ENCODE measurements at regions not wholly inside any gene's neighbourhood (a gene's known extent, or its start where the extent isn't known, plus 50 kb on each side); places are given as distances from the start of the nearest gene placed in this dataset.

- no peak overlapping the region for H3K4me3 ChIP-seq (ENCODE audit: low read depth, low read length)
- no peak for DNase-seq (ENCODE audit: low read depth)
These were observed 340.9 kb downstream of the LIG4 start for GRCh38 chr13:107874456-107874855.

GRCh38 chr13:107873926-107874325, 341.4 kb downstream of the LIG4 start:
- no peak for DNase-seq (ENCODE audit: low read depth)
- no peak overlapping the region for H3K4me3 ChIP-seq (ENCODE audit: low read depth, low read length)

- no peak for DNase-seq (ENCODE audit: low read depth)
These were observed 344.9 kb downstream of the LIG4 start for GRCh38 chr13:107870400-107870799.

GRCh38 chr13:107867701-107868661, 347.4 kb downstream of the LIG4 start:
- H3K4me3 ChIP-seq (ENCODE audit: low read depth, low read length), result peak overlapping the region; percentile 64

More at GRCh38 chr13:107870400-107870799, 344.9 kb downstream of the LIG4 start:
- no peak overlapping the region for H3K4me3 ChIP-seq (ENCODE audit: low read depth, low read length)

DNA sequence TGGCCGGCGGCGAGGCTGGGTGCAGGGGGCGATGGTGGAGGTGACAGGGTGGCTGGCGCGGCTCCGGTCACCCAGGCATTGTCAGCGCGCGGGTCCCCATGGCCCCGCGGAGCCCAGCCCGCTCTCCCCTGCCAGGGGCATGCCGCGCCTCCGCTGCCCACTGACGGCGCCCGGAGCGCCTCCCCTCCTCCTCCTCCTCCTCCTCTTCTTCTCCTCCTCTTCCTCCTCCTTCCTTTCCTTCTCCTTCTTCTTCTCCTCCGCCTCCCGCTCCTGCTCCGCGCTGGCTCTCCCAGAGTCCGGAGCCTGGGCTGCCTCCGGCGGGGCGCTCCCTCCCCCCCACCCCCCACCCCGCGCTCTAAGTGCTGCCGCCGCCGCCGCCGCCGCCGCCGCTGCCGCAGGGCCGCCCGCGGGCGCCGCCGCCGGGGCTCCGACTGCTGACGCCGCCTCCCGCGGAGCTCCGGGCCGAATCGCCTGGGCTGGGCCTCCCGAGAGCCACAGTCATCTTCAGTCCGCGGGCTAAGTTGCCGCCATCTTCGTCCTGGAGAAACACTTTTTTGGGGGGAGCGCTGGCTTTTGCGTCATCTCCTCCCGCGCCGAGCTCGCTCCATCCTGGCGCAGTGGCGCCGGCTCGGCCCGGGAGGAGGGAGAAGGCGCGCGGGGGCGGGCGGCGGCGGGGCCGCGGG, 348.3 kb downstream of the LIG4 start:
- H3K4me3 ChIP-seq (ENCODE audit: low read depth, low read length), result peak overlapping the region; percentile 64
- no peak for DNase-seq (ENCODE audit: low read depth)

More at GRCh38 chr13:107867701-107868661, 347.4 kb downstream of the LIG4 start:
- DNase-seq (ENCODE audit: low read depth), result no peak

- peak overlapping the region; percentile 64 for H3K4me3 ChIP-seq (ENCODE audit: low read depth, low read length)
These were observed 349.1 kb downstream of the LIG4 start for GRCh38 chr13:107866032-107866940.

GRCh38 chr13:107865643-107866031, 349.7 kb downstream of the LIG4 start:
- H3K4me3 ChIP-seq (ENCODE audit: low read depth, low read length), result peak overlapping the region; percentile 64
- DNase-seq (ENCODE audit: low read depth), result no peak

More at GRCh38 chr13:107866032-107866940, 349.1 kb downstream of the LIG4 start:
- no peak for DNase-seq (ENCODE audit: low read depth)

- peak overlapping the region; percentile 64 for H3K4me3 ChIP-seq (ENCODE audit: low read depth, low read length)
- DNase-seq (ENCODE audit: low read depth), result no peak
These were observed 350.1 kb downstream of the LIG4 start for GRCh38 chr13:107865318-107865575.

DNA sequence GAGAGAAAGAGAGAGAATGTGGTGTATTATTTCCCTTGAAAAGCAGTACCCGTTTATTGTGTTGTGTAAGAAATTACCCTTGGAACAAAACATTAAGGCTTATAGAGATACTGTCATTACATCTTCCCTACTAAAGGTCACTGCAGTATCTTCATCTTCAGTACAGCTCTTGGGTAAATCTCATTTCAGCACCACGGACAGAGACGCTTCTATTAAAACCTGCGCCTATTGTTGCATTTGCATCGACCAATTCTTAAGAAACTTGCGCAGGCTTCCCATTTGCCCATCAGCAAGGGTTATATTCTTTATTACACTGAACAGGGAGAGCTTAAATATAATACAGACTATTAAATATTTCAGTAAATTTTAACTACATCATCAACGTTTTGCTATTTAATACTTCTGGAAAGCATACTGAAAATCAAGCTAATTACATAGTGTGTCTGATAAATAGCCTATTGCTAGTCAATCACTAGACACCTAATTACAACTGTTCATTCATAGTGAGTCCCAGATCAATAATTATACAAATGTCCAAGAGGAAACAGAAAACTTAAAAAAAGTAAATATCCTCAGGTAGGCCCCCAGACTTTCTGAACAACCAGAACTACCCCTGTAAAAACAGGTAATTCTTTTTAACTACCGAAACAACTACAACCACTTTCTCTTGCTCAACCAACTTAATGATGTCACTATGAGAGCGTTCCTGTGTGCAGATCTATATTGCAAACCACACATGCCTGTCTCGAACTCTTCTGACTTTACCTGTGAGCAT, 350.6 kb downstream of the LIG4 start:
- DNase-seq (ENCODE audit: low read depth), result no peak
- H3K4me3 ChIP-seq (ENCODE audit: low read depth, low read length), result no peak overlapping the region

- DNase-seq (ENCODE audit: low read depth), result no peak
- no peak overlapping the region for H3K4me3 ChIP-seq (ENCODE audit: low read depth, low read length)
These were observed 355.1 kb downstream of the LIG4 start for GRCh38 chr13:107860284-107860683.

DNA sequence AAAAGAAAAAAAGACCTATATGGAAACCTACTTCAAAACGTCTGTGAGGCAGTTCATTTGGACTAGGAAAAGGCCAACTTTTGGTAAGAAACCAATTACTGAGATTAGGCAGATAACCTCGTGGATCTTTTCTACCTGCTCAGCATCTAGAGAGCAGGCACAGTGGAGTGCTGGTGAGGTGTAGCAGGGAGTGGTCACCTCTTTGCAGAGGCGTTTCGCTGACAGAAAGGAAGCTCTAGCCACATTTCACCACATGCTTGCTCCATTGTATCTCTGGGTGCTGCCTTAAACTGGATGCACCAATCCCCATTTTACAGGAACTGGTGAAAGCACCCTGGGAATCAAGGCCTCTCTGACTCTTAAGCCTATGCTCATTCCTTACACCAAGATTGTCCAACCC, 360.5 kb downstream of the LIG4 start:
- DNase-seq (ENCODE audit: low read depth), result no peak
- H3K4me3 ChIP-seq (ENCODE audit: low read depth, low read length), result no peak overlapping the region

DNA sequence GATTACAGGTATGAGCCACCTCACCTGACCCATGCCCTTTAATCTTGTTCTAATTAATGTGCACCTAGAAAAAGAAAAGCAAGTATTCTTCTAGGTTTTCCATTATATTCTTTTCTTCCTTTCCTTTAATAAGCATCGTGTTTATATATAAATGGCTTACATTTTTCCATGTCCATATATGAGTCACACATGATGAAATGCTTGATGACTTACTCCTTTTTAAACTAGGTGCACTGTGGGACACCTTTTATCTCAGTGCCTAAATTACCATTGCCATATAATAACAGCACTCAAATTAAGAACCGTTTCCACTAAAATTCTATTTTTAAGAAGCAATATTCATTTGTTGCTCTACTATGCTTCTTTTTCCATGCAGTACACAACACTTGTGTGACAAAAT, 363.3 kb downstream of the LIG4 start:
- no peak for DNase-seq (ENCODE audit: low read depth)
- H3K4me3 ChIP-seq (ENCODE audit: low read depth, low read length), result no peak overlapping the region

- DNase-seq (ENCODE audit: low read depth), result no peak
- no peak overlapping the region for H3K4me3 ChIP-seq (ENCODE audit: low read depth, low read length)
These were observed 363.7 kb downstream of the LIG4 start for GRCh38 chr13:107851670-107852069.

DNA sequence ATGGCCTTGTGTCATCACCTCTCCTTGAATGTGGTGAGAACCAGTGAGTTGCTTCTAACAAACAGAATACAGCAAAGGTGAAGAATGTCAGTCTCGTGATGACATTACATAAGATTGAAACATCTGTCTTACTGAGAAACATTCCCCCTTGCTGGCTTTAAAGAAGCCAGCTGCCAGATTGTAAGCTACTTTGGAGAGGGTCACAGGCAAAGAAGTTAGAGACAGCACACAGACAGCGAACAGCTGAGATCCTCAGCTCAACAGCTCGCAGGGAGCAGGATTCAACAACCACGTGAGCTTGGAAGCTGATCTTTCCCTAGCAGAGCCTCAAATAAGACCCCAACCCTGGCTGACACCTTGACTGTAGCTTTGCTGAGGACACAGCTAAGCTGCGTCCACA, 367.9 kb downstream of the LIG4 start:
- H3K4me3 ChIP-seq (ENCODE audit: low read depth, low read length), result no peak overlapping the region
- no peak for DNase-seq (ENCODE audit: low read depth)

- H3K4me3 ChIP-seq (ENCODE audit: low read depth, low read length), result no peak overlapping the region
- no peak for DNase-seq (ENCODE audit: low read depth)
These were observed 368.7 kb downstream of the LIG4 start for GRCh38 chr13:107846642-107847041.

DNA sequence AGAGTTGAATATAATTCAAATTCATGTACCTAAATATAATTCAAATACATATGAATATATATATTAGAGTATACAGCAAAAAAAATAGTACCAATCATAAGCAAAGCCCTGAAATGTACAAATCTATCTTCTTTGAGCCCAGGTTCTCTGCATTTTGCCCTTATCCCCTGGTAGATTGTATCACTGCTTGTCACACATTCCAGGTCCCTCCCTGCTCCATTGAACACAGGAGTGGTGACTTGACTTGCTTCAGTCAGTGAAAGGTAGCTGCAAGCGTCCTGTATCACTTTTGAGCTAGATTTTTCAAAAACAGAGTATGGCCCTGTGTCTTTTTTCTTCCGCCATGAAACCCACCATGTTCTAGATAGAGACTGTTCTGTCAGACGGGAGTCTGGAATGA, 369.4 kb downstream of the LIG4 start:
- DNase-seq (ENCODE audit: low read depth), result no peak
- H3K4me3 ChIP-seq (ENCODE audit: low read depth, low read length), result no peak overlapping the region

DNA sequence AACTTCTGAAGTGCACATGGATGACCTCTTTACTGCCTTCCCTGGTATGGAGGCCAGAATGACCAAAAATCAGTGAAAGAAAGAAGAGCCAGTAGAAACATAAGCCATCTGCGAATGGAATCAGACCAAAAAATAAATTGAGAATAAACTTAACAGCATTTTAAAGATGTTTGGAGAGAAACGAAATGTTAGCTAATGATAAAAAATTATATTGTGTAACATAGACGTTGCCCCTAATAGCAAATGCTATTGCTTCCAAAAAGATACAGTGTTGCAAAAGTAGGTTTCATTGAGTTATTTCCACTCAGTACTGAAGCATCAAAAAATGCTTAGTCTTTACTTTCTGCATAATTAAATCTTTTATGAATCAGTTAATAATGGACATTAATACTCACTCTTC, 371.7 kb downstream of the LIG4 start:
- H3K4me3 ChIP-seq (ENCODE audit: low read depth, low read length), result no peak overlapping the region
- no peak for DNase-seq (ENCODE audit: low read depth)

DNA sequence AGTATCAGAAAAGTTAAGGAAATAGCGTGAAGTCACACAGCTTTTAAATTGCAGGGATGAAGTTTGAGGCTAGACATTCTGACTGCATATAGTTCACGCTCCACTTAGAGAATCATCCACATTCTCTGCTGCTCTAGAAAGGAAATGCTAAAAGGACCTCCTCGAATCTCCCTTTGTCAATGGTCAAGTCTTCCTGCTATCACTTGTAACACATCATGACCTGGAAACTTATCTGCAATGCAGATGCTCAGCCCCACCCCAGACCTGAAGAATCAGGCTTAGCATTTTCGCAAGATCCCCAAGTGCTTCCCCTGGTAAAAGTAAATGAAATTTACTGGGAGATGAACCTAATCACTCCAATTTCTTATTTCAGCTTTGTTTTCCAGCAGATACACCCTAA, 372.1 kb downstream of the LIG4 start:
- no peak overlapping the region for H3K4me3 ChIP-seq (ENCODE audit: low read depth, low read length)
- DNase-seq (ENCODE audit: low read depth), result no peak

- DNase-seq (ENCODE audit: low read depth), result no peak
- no peak overlapping the region for H3K4me3 ChIP-seq (ENCODE audit: low read depth, low read length)
These were observed 372.7 kb downstream of the LIG4 start for GRCh38 chr13:107842562-107843180.
